Natural killer cell (primary cell): ENCODE measurements at regions not wholly inside any gene's neighbourhood (a gene's known extent, or its start where the extent isn't known, plus 50 kb on each side); places are given as distances from the start of the nearest gene placed in this dataset.

Experiments
- ATAC-seq, 3 donors: fragments of 150-1000 bp in 2 of 3; fragments of 200-7000 bp in 1 of 3; cut with Tn5 transposase; 1 replicate in 1 of 3; 2 replicates in 2 of 3; pipeline ENCODE4 v1.10.0; 2021; ENCODE audit warnings: mild to moderate bottlenecking in 2 of 3, moderate library complexity in 2 of 3
- DNase-seq, 2 donors: peaks; one replicate each; pipeline versions ENCODE4 v3.0.0 to v3.0.0-alpha.2; 2013 to 2021; ENCODE audit warnings: mixed read lengths in 1 of 2
- H3K27ac ChIP-seq: one replicate; pipeline ENCODE4 v1.5.1; 2013; ENCODE audit warnings: mild to moderate bottlenecking, low read length
- H3K27me3 ChIP-seq: one replicate; pipeline ENCODE4 v1.6.1; 2013; ENCODE audit warnings: low read length; ENCODE audit not compliant: control insufficient read depth, insufficient read depth
- H3K36me3 ChIP-seq: one replicate; pipeline ENCODE4 v1.6.1; 2013; ENCODE audit warnings: low read length; ENCODE audit not compliant: control insufficient read depth, insufficient read depth
- H3K4me1 ChIP-seq: one replicate; pipeline ENCODE4 v1.6.1; 2013; ENCODE audit warnings: low read length; ENCODE audit not compliant: control insufficient read depth, insufficient read depth
- H3K4me3 ChIP-seq: one replicate; pipeline ENCODE4 v1.5.1; 2013; ENCODE audit warnings: low read length
- H3K9me3 ChIP-seq: one replicate; pipeline ENCODE4 v1.6.1; 2013; ENCODE audit warnings: low read length; ENCODE audit not compliant: control insufficient read depth, insufficient read depth
- H3K27ac Mint-ChIP-seq, 2 donors: one replicate each; pipeline ENCODE4 v1.8.0; 2022; ENCODE audit warnings: mild to moderate bottlenecking in 2 of 2, mixed read lengths in 2 of 2, moderate library complexity in 1 of 2
- H3K27me3 Mint-ChIP-seq, 2 donors: one replicate each; pipeline ENCODE4 v1.8.0; 2022; ENCODE audit warnings: low read depth in 2 of 2, mixed read lengths in 2 of 2
- H3K36me3 Mint-ChIP-seq: one replicate; pipeline ENCODE4 v1.8.0; 2022; ENCODE audit warnings: mixed read lengths
- H3K4me1 Mint-ChIP-seq, 2 donors: one replicate each; pipeline ENCODE4 v1.8.0; 2022; ENCODE audit warnings: mixed read lengths in 2 of 2
- H3K4me3 Mint-ChIP-seq: one replicate; pipeline ENCODE4 v1.8.0; 2022; ENCODE audit warnings: mild to moderate bottlenecking, moderate library complexity, mixed read lengths
- H3K9me3 Mint-ChIP-seq, 2 donors: one replicate each; pipeline ENCODE4 v1.8.0; 2022; ENCODE audit warnings: mixed read lengths in 2 of 2
- WGBS: methylation state at CpG from one replicate; pipeline ENCODE4 v1.1.7; 2013; ENCODE audit warnings: missing lambda C conversion rate; ENCODE audit not compliant: insufficient coverage; 5-methylcytosine and 5-hydroxymethylcytosine counted together
- intact Hi-C: fragments of 100-400 bp; cut with micrococcal nuclease; formaldehyde crosslinking; loops from one replicate; pipeline ENCODE4 v1.14.2; 2022
- TF ChIP-seq, protein P1 (sequence below): fragments of 200-600 bp; IDR thresholded peaks from one replicate; pipeline ENCODE4 v1.8.0; 2022; ENCODE audit warnings: antibody characterized with exemption

- intact Hi-C loops: no loop called here
- no peak overlapping the region for H3K27ac Mint-ChIP-seq
- H3K4me1 ChIP-seq: no peaks in the 10 kb centered on the region
- peaks cover 4 to 17% of the 10 kb centered on the region in 2 donors for H3K9me3 Mint-ChIP-seq
- no peaks in the 10 kb centered on the region for H3K27me3 ChIP-seq
- no peaks in the 10 kb centered on the region for H3K36me3 ChIP-seq
- H3K4me3 Mint-ChIP-seq: no peak overlapping the region
- DNase-seq (no peak), ATAC-seq (no peak)
- WGBS: 96% methylated on average over 2 of the region's 2 CpGs
- H3K27ac ChIP-seq: no peak overlapping the region
- TF ChIP-seq, protein P1, sequence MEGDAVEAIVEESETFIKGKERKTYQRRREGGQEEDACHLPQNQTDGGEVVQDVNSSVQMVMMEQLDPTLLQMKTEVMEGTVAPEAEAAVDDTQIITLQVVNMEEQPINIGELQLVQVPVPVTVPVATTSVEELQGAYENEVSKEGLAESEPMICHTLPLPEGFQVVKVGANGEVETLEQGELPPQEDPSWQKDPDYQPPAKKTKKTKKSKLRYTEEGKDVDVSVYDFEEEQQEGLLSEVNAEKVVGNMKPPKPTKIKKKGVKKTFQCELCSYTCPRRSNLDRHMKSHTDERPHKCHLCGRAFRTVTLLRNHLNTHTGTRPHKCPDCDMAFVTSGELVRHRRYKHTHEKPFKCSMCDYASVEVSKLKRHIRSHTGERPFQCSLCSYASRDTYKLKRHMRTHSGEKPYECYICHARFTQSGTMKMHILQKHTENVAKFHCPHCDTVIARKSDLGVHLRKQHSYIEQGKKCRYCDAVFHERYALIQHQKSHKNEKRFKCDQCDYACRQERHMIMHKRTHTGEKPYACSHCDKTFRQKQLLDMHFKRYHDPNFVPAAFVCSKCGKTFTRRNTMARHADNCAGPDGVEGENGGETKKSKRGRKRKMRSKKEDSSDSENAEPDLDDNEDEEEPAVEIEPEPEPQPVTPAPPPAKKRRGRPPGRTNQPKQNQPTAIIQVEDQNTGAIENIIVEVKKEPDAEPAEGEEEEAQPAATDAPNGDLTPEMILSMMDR: no peak
- H3K9me3 ChIP-seq: no peaks in the 10 kb centered on the region
- H3K4me1 Mint-ChIP-seq: no peaks in the 10 kb centered on the region
- no peak overlapping the region for H3K4me3 ChIP-seq
- peaks cover 23% of the 10 kb centered on the region for H3K36me3 Mint-ChIP-seq
- peaks cover 8 to 15% of the 10 kb centered on the region in 2 donors for H3K27me3 Mint-ChIP-seq
Measured at GRCh38 chr7:130823060-130823459, 89.1 kb upstream of the KLF14 start.

GRCh38 chr7:130825819-130826218 lies 91.8 kb upstream of the KLF14 start:
- H3K4me1 ChIP-seq: no peaks in the 10 kb centered on the region
- H3K9me3 ChIP-seq: no peaks in the 10 kb centered on the region
- H3K36me3 ChIP-seq: no peaks in the 10 kb centered on the region
- H3K36me3 Mint-ChIP-seq: peaks cover 23% of the 10 kb centered on the region
- no peak overlapping the region for H3K27ac Mint-ChIP-seq
- H3K4me3 Mint-ChIP-seq: no peak overlapping the region
- H3K27ac ChIP-seq: no peak overlapping the region
- intact Hi-C loops: no loop called here
- no peaks in the 10 kb centered on the region for H3K27me3 ChIP-seq
- H3K9me3 Mint-ChIP-seq: peaks cover 6 to 20% of the 10 kb centered on the region in 2 donors
- peaks cover 4 to 8% of the 10 kb centered on the region in 2 donors for H3K27me3 Mint-ChIP-seq
- H3K4me3 ChIP-seq: no peak overlapping the region
- no peak for ATAC-seq
- DNase-seq: no peak
- H3K4me1 Mint-ChIP-seq: no peaks in the 10 kb centered on the region
- TF ChIP-seq, protein P1: no peak

GRCh38 chr7:130829415-130829814 lies 95.4 kb upstream of the KLF14 start:
- Histone ChIP-seq H3K36me3 (no peaks in the 10 kb centered on the region), H3K27ac (no peak overlapping the region), H3K9me3 (no peaks in the 10 kb centered on the region), H3K27me3 (no peaks in the 10 kb centered on the region), H3K4me1 (no peaks in the 10 kb centered on the region), H3K4me3 (no peak overlapping the region)
- Mint-ChIP-seq H3K36me3 (peaks cover 23% of the 10 kb centered on the region), H3K27me3 (peaks cover 3 to 6% of the 10 kb centered on the region in 2 donors), H3K9me3 (peaks cover 6 to 20% of the 10 kb centered on the region in 2 donors), H3K4me1 (no peaks in the 10 kb centered on the region), H3K4me3 (no peak overlapping the region), H3K27ac (no peak overlapping the region)
- intact Hi-C loops: no loop called here
- WGBS: 75% methylated on average over 2 of the region's 2 CpGs
- TF ChIP-seq, protein P1: no peak
- ATAC-seq: no peak
- DNase-seq: no peak

DNA sequence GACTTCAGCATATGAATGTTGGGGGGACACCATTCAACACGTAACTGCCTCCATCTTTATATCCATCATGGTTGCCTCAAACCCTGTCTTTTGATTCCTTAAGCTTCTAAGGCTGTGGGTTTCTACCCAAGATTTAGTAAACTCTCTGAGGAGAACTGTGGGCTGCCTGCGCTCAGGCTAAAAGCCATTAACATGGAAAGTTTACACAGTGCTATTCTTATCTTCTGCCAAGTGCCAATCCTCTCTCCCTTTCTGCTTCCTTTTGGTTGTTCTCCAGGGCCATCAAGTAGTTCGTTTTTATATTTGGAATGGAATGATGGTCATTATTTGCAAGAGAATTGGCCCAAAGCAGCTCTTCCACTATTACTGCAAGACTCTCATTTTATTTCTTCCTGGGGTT lies 97.3 kb upstream of the KLF14 start:
- Mint-ChIP-seq H3K9me3 (peaks cover 4 to 18% of the 10 kb centered on the region in 2 donors), H3K27me3 (peaks cover 12 to 15% of the 10 kb centered on the region in 2 donors), H3K27ac (no peak overlapping the region), H3K4me1 (no peaks in the 10 kb centered on the region), H3K36me3 (peaks cover 15% of the 10 kb centered on the region), H3K4me3 (no peak overlapping the region)
- no peaks in the 10 kb centered on the region for H3K4me1 ChIP-seq
- no peaks in the 10 kb centered on the region for H3K9me3 ChIP-seq
- H3K27ac ChIP-seq: no peak overlapping the region
- ATAC-seq: no peak
- intact Hi-C loops: no loop called here
- no peak for DNase-seq
- H3K4me3 ChIP-seq: no peak overlapping the region
- H3K27me3 ChIP-seq: no peaks in the 10 kb centered on the region
- H3K36me3 ChIP-seq: no peaks in the 10 kb centered on the region
- WGBS: 97% methylated on average over 2 of the region's 3 CpGs
- TF ChIP-seq, protein P1: no peak
